ENCODE measurements at regions not wholly inside any gene's neighbourhood (a gene's known extent, or its start where the extent isn't known, plus 50 kb on each side); places are given as distances from the start of the nearest gene placed in this dataset.
A peak's percentile ranks its signal among the peaks of the same experiment; 100 is the strongest.

DNA sequence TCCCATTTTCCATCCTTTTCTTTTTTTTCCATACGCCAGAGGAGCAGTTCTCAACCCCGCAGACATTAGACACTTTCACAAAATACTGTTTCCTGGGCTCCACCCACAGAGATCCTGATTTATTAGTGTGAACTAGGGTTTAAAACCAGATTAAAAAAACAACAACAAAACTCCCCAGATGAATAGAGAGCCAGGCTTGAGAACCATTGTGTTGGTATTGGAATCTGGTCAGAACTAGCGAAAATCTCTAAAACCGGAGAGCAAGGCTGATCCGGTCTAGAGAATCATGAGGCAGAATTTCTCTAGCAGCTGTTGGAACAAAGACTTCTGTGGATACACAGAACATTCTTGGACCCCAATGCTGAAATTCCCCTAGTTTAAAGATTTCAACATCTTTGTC lies 173.0 kb downstream of the PCSK1 start:
- Histone ChIP-seq H3K36me3 (ENCODE audit: control insufficient read depth, insufficient read depth, low read length) (no peaks in the 10 kb centered on the region), H3K9me3 (ENCODE audit: control insufficient read depth, insufficient read depth, low read depth, low read length) (no peaks in the 10 kb centered on the region), H3K4me1 (ENCODE audit: control insufficient read depth, insufficient read depth, low read length) (peaks cover 3% of the 10 kb centered on the region), H3K27me3 (ENCODE audit: control insufficient read depth, insufficient read depth, low read length) (no peaks in the 10 kb centered on the region), H3K27ac (ENCODE audit: low read length) (peak overlapping the region; percentile 13; the same call in 1 of the 2 replicates), H3K4me3 (ENCODE audit: low read depth in 2 of 2, low read length in 2 of 2) (no peak overlapping the region)
- no TSS peak for BruUV-seq (replicated peaks)
- ChIA-PET CTCF (no interaction called here), POLR2A (no interaction called here)
- DNase-seq (ENCODE audit: low read depth, low spot score) (no peak), ATAC-seq (no peak)
- in situ Hi-C loops (cut with HindIII; ENCODE audit: low pct_unique_long_range_greater_than_20kb, low sequenced_read_pairs), result no loop called here
- intact Hi-C loops (cut with micrococcal nuclease; ENCODE audit: unreplicated experiment), result no loop called here
- TF ChIP-seq, protein P1, sequence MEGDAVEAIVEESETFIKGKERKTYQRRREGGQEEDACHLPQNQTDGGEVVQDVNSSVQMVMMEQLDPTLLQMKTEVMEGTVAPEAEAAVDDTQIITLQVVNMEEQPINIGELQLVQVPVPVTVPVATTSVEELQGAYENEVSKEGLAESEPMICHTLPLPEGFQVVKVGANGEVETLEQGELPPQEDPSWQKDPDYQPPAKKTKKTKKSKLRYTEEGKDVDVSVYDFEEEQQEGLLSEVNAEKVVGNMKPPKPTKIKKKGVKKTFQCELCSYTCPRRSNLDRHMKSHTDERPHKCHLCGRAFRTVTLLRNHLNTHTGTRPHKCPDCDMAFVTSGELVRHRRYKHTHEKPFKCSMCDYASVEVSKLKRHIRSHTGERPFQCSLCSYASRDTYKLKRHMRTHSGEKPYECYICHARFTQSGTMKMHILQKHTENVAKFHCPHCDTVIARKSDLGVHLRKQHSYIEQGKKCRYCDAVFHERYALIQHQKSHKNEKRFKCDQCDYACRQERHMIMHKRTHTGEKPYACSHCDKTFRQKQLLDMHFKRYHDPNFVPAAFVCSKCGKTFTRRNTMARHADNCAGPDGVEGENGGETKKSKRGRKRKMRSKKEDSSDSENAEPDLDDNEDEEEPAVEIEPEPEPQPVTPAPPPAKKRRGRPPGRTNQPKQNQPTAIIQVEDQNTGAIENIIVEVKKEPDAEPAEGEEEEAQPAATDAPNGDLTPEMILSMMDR (IDR thresholded peaks at IDR 0.05), result no peak
- TF ChIP-seq, protein P2, sequence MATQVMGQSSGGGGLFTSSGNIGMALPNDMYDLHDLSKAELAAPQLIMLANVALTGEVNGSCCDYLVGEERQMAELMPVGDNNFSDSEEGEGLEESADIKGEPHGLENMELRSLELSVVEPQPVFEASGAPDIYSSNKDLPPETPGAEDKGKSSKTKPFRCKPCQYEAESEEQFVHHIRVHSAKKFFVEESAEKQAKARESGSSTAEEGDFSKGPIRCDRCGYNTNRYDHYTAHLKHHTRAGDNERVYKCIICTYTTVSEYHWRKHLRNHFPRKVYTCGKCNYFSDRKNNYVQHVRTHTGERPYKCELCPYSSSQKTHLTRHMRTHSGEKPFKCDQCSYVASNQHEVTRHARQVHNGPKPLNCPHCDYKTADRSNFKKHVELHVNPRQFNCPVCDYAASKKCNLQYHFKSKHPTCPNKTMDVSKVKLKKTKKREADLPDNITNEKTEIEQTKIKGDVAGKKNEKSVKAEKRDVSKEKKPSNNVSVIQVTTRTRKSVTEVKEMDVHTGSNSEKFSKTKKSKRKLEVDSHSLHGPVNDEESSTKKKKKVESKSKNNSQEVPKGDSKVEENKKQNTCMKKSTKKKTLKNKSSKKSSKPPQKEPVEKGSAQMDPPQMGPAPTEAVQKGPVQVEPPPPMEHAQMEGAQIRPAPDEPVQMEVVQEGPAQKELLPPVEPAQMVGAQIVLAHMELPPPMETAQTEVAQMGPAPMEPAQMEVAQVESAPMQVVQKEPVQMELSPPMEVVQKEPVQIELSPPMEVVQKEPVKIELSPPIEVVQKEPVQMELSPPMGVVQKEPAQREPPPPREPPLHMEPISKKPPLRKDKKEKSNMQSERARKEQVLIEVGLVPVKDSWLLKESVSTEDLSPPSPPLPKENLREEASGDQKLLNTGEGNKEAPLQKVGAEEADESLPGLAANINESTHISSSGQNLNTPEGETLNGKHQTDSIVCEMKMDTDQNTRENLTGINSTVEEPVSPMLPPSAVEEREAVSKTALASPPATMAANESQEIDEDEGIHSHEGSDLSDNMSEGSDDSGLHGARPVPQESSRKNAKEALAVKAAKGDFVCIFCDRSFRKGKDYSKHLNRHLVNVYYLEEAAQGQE (IDR thresholded peaks at IDR 0.05; ENCODE audit: insufficient read depth in 1 of 2, low read depth in 2 of 2, low read length in 1 of 2), result no peak
- TF ChIP-seq SIN3A (IDR thresholded peaks at IDR 0.05; ENCODE audit: borderline replicate concordance, insufficient read depth, low read depth, low read length) (no peak), TCF7L2 (IDR thresholded peaks at IDR 0.05; ENCODE audit: low read depth, low read length) (no peak), POLR2AphosphoS5 (IDR thresholded peaks at IDR 0.05; ENCODE audit: low read depth, low read length) (no peak)

DNA sequence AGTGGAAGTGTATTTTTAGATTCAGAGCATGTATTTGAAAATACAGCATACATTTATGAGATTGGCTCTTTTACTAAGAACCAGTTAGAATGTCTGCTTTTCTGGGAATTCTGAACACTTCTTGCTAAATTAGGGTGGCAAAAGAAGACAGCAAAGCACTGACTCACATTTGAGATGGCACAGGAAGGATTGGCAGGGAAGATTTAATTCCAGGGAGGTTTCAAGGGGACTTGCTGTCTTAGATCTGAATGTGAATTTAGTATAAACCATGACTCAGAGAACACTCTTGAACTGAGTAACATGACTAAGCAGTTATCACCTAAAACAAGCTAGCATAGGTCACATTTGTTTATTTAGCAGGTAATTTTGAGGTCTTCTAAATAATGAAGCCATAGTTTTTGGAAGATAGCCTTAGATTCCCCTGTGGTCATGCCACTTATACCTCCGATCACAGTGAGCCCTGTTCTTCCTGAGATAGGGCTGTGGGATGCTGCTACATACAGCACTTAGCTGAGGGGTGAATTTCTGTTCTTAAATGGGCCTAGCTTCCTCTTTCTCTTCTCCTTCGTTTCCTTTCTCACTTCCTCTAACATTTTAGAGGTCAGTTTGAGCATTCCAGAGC lies 173.8 kb downstream of the PCSK1 start:
- no peaks in the 10 kb centered on the region for H3K9me3 ChIP-seq (ENCODE audit: control insufficient read depth, insufficient read depth, low read depth, low read length)
- H3K4me1 ChIP-seq (ENCODE audit: control insufficient read depth, insufficient read depth, low read length), result peaks cover 8% of the 10 kb centered on the region
- H3K4me3 ChIP-seq (ENCODE audit: low read depth in 2 of 2, low read length in 2 of 2), result no peak overlapping the region
- in situ Hi-C loops (cut with HindIII; ENCODE audit: low pct_unique_long_range_greater_than_20kb, low sequenced_read_pairs) (no loop called here), intact Hi-C loops (cut with micrococcal nuclease; ENCODE audit: unreplicated experiment) (no loop called here)
- no peaks in the 10 kb centered on the region for H3K27me3 ChIP-seq (ENCODE audit: control insufficient read depth, insufficient read depth, low read length)
- CTCF ChIA-PET, result no interaction called here
- BruUV-seq (replicated peaks), result no TSS peak
- no peaks in the 10 kb centered on the region for H3K36me3 ChIP-seq (ENCODE audit: control insufficient read depth, insufficient read depth, low read length)
- DNase-seq (ENCODE audit: low read depth, low spot score), result peak; percentile 75
- peak overlapping the region; percentile 10; the same call in 1 of the 2 replicates for H3K27ac ChIP-seq (ENCODE audit: low read length)
- TF ChIP-seq SIN3A (IDR thresholded peaks at IDR 0.05; ENCODE audit: borderline replicate concordance, insufficient read depth, low read depth, low read length) (no peak), POLR2AphosphoS5 (IDR thresholded peaks at IDR 0.05; ENCODE audit: low read depth, low read length) (no peak), TCF7L2 (IDR thresholded peaks at IDR 0.05; ENCODE audit: low read depth, low read length) (no peak)
- TF ChIP-seq, protein P2 (IDR thresholded peaks at IDR 0.05; ENCODE audit: insufficient read depth in 1 of 2, low read depth in 2 of 2, low read length in 1 of 2), result no peak
- TF ChIP-seq, protein P1 (IDR thresholded peaks at IDR 0.05), result no peak
- POLR2A ChIA-PET, result no interaction called here
- peak; percentile 67 for ATAC-seq
